IPS DF 6.9 (cell line): ENCODE measurements at regions not wholly inside any gene's neighbourhood (a gene's known extent, or its start where the extent isn't known, plus 50 kb on each side); places are given as distances from the start of the nearest gene placed in this dataset.

Source experiments
- DNase-seq: peaks from one replicate; pipeline ENCODE4 v3.0.0-alpha.2; 2013; ENCODE audit warnings: low read depth, low spot score
- H3K27ac ChIP-seq: one replicate; pipeline ENCODE4 v1.5.1; 2013; ENCODE audit warnings: low read length, control low read depth
- H3K27me3 ChIP-seq: 2 replicates; pipeline ENCODE4 v1.6.1; 2013; ENCODE audit warnings: mild to moderate bottlenecking, low read length; ENCODE audit not compliant: control insufficient read depth, insufficient read depth
- H3K36me3 ChIP-seq: 2 replicates; pipeline ENCODE4 v1.6.1; 2013; ENCODE audit warnings: low read length; ENCODE audit not compliant: control insufficient read depth, insufficient read depth
- H3K4me1 ChIP-seq: 2 replicates; pipeline ENCODE4 v1.6.1; 2013; ENCODE audit warnings: low read length; ENCODE audit not compliant: control insufficient read depth, insufficient read depth
- H3K4me3 ChIP-seq: 2 replicates; pipeline ENCODE4 v1.5.1; 2013; ENCODE audit warnings: mild to moderate bottlenecking, low read length
- H3K9me3 ChIP-seq: 2 replicates; pipeline ENCODE4 v1.6.1; 2013; ENCODE audit warnings: low read length, inconsistent platforms; ENCODE audit not compliant: control insufficient read depth, insufficient read depth
- WGBS: extraction: QIAGEN DNeasy Blood & Tissue Kit; methylation state at CpG from one replicate; pipeline ENCODE4 v1.1.7; 2013; ENCODE audit warnings: mixed read lengths, missing lambda C conversion rate; ENCODE audit not compliant: insufficient read length, insufficient coverage; 5-methylcytosine and 5-hydroxymethylcytosine counted together

DNA sequence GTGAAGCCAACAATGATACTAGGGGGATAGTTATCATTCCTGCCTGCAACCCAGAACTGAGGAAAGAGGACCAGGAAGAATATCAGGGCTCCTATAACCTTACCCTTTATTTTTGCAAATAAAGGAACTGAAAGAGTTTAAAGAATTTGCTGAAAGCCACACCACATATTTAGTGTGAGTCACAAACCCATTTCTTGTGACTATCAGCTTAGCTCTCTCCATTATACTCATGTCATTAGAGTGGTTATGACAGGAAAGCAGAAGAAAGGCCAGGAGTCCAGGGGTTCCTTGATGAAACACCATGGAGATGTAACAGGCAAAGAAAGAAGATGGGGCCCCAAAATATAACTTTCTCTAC, 141.1 kb upstream of the SAMSN1 start:
- H3K9me3 ChIP-seq, result no peaks in the 10 kb centered on the region; the same call in 1 of the 2 replicates
- no peak for DNase-seq
- H3K27ac ChIP-seq, result no peak overlapping the region
- H3K36me3 ChIP-seq, result no peaks in the 10 kb centered on the region
- no peak overlapping the region for H3K4me3 ChIP-seq
- H3K27me3 ChIP-seq, result no peaks in the 10 kb centered on the region
- H3K4me1 ChIP-seq, result no peaks in the 10 kb centered on the region

- Histone ChIP-seq H3K27me3 (no peaks in the 10 kb centered on the region), H3K27ac (no peak overlapping the region), H3K9me3 (no peaks in the 10 kb centered on the region; the same call in 1 of the 2 replicates), H3K36me3 (no peaks in the 10 kb centered on the region), H3K4me1 (no peaks in the 10 kb centered on the region), H3K4me3 (no peak overlapping the region)
- no peak for DNase-seq
- WGBS, result no CpG with 5 or more reads among the region's 8 CpGs
Measured at GRCh38 chr21:14686466-14687267, 140.6 kb upstream of the SAMSN1 start.

GRCh38 chr21:14685568-14685967, 139.5 kb upstream of the SAMSN1 start:
- no peak overlapping the region for H3K27ac ChIP-seq
- no peaks in the 10 kb centered on the region for H3K4me1 ChIP-seq
- H3K36me3 ChIP-seq, result no peaks in the 10 kb centered on the region
- H3K27me3 ChIP-seq, result no peaks in the 10 kb centered on the region
- H3K9me3 ChIP-seq, result no peaks in the 10 kb centered on the region; the same call in 1 of the 2 replicates
- H3K4me3 ChIP-seq, result no peak overlapping the region
- no peak for DNase-seq
- WGBS, result no CpG with 5 or more reads among the region's 2 CpGs

DNA sequence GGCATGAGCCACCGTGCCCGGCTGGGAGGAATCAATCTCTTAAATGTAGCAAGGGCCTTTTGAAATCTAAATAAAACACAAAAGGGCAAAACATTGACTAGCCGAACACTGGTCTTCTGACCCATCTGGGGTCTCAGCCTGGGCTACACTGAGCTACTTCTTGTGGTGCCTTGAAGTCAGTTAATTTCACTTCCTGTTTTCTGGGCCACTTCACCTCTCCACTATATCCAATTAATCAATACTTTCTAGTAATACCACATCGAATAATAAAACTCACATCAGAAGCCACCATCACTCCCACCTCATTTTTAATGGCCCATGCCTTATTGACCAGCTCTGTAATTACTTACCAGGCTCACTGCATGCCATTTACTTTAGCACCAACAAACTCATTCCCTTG, 138.0 kb upstream of the SAMSN1 start:
- Histone ChIP-seq H3K9me3 (no peaks in the 10 kb centered on the region), H3K36me3 (no peaks in the 10 kb centered on the region), H3K27ac (no peak overlapping the region), H3K4me3 (no peak overlapping the region), H3K27me3 (no peaks in the 10 kb centered on the region), H3K4me1 (no peaks in the 10 kb centered on the region)
- 100% methylated on average over 1 of the region's 4 CpGs for WGBS
- no peak for DNase-seq

- Histone ChIP-seq H3K36me3 (no peaks in the 10 kb centered on the region), H3K4me3 (no peak overlapping the region), H3K27me3 (no peaks in the 10 kb centered on the region), H3K27ac (no peak overlapping the region), H3K4me1 (no peaks in the 10 kb centered on the region), H3K9me3 (no peaks in the 10 kb centered on the region)
- no peak for DNase-seq
Measured at GRCh38 chr21:14683063-14683462, 136.9 kb upstream of the SAMSN1 start.

GRCh38 chr21:14678973-14679574, 133.0 kb upstream of the SAMSN1 start:
- H3K27ac ChIP-seq, result no peak overlapping the region
- no CpG with 5 or more reads among the region's 3 CpGs for WGBS
- no peaks in the 10 kb centered on the region for H3K9me3 ChIP-seq
- DNase-seq, result no peak
- H3K36me3 ChIP-seq, result no peaks in the 10 kb centered on the region
- no peaks in the 10 kb centered on the region for H3K27me3 ChIP-seq
- no peaks in the 10 kb centered on the region for H3K4me1 ChIP-seq
- H3K4me3 ChIP-seq, result no peak overlapping the region

DNA sequence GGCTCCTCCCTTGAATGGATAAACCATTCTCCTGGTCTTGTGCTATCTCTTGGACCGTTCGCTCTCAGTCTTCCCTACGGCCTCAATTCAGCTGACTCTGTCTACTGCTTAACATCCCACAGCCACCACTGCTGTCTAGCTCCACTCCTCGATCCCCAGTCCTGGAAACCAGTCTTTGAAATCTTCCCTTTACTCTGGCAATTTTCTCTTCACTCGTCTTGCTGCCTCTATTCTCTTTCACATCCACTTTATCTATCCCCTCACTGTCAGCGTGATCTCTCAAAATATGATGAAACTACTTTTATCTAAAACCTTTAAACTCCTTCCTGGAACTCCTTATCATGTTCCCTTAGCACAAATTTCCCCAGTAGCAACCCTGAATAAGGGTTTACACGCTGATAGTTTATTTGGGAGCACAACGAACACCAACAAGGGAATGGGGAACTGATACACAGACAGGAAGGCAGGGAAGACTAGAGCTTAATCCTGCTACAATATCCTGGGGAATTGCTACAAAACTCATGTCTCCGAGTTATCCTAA, 131.6 kb upstream of the SAMSN1 start:
- Histone ChIP-seq H3K36me3 (no peaks in the 10 kb centered on the region), H3K4me3 (no peak overlapping the region), H3K9me3 (no peaks in the 10 kb centered on the region), H3K4me1 (no peaks in the 10 kb centered on the region), H3K27ac (no peak overlapping the region), H3K27me3 (no peaks in the 10 kb centered on the region)
- DNase-seq, result no peak
- WGBS, result 100% methylated on average over 1 of the region's 9 CpGs

DNA sequence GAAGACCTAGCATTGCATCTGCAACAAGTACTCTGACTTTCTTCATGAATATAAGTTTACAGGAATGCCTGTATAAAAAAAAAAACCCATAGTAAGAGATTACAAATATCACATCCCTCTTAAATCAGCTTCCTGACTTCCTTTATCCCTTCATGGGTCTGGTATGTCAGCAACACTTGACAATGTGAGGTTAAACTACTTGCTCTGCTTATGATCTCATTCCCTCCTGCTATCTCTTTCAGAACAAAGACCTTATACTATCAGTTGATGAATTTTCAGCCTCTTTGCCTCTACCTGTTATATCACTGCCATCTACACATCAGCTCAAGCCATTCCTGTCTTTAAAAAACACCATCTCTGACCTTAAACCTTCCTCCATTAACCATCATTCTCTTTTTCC, 130.9 kb upstream of the SAMSN1 start:
- DNase-seq, result no peak
- H3K9me3 ChIP-seq, result no peaks in the 10 kb centered on the region
- no peaks in the 10 kb centered on the region for H3K27me3 ChIP-seq
- H3K27ac ChIP-seq, result no peak overlapping the region
- no peaks in the 10 kb centered on the region for H3K36me3 ChIP-seq
- H3K4me3 ChIP-seq, result no peak overlapping the region
- H3K4me1 ChIP-seq, result no peaks in the 10 kb centered on the region

- H3K27ac ChIP-seq, result no peak overlapping the region
- H3K36me3 ChIP-seq, result no peaks in the 10 kb centered on the region
- no CpG with 5 or more reads among the region's 7 CpGs for WGBS
- H3K4me3 ChIP-seq, result no peak overlapping the region
- H3K9me3 ChIP-seq, result no peaks in the 10 kb centered on the region
- no peaks in the 10 kb centered on the region for H3K4me1 ChIP-seq
- H3K27me3 ChIP-seq, result no peaks in the 10 kb centered on the region
- DNase-seq, result no peak
Measured at GRCh38 chr21:14675774-14676530, 129.8 kb upstream of the SAMSN1 start.

GRCh38 chr21:14673649-14674048, 127.5 kb upstream of the SAMSN1 start:
- no peaks in the 10 kb centered on the region for H3K27me3 ChIP-seq
- no CpG with 5 or more reads among the region's 3 CpGs for WGBS
- H3K36me3 ChIP-seq, result no peaks in the 10 kb centered on the region
- H3K9me3 ChIP-seq, result no peaks in the 10 kb centered on the region
- no peaks in the 10 kb centered on the region for H3K4me1 ChIP-seq
- H3K27ac ChIP-seq, result no peak overlapping the region
- DNase-seq, result no peak
- no peak overlapping the region for H3K4me3 ChIP-seq
